ENCODE measurements at regions not wholly inside any gene's neighbourhood (a gene's known extent, or its start where the extent isn't known, plus 50 kb on each side); places are given as distances from the start of the nearest gene placed in this dataset.

GRCh38 chr7:53917637-53918036 lies 624.5 kb upstream of the VSTM2A start:
- Histone ChIP-seq H4K20me1 (ENCODE audit: insufficient read depth, low read length) (no peaks in the 10 kb centered on the region), H3K4me2 (ENCODE audit: low read depth, low read length) (no peak overlapping the region), H2AFZ (ENCODE audit: low read length) (no peak overlapping the region), H3K36me3 (replicated peaks in 1 of 2; ENCODE audit: control insufficient read depth in 1 of 2, insufficient read depth in 2 of 2, low read length in 2 of 2) (no peaks in the 10 kb centered on the region), H3K4me1 (ENCODE audit: insufficient read depth, low read length) (no peaks in the 10 kb centered on the region), H3K27ac (ENCODE audit: extremely low read length, insufficient read depth, low read length) (no peak overlapping the region), H3K27me3 (ENCODE audit: control insufficient read depth in 1 of 2, insufficient read depth in 2 of 2, low read length in 2 of 2) (no peaks in the 10 kb centered on the region), H3K4me3 (replicated peaks in 1 of 3; ENCODE audit: insufficient read depth in 1 of 3, low read depth in 2 of 3, low read length in 3 of 3) (no peak overlapping the region), H3K9me3 (ENCODE audit: low read length) (peaks cover 82% of the 10 kb centered on the region), H3K79me2 (ENCODE audit: insufficient read depth, low read length) (no peaks in the 10 kb centered on the region), H3K9ac (ENCODE audit: insufficient read depth, low read depth, low read length) (no peak overlapping the region)
- no peak for FAIRE-seq
- no TSS peak for BruUV-seq (replicated peaks)
- TF ChIP-seq ZNF670 (CRISPR knock-in tag; IDR thresholded peaks at IDR 0.05; ENCODE audit: borderline replicate concordance): no peak
- no peak for TF ChIP-seq RFX1 (IDR thresholded peaks at IDR 0.05)
- TF ChIP-seq ATF6 (CRISPR knock-in tag; conservative IDR thresholded peaks at IDR 0.05): no peak
- TF ChIP-seq ZBTB42 (CRISPR knock-in tag; IDR thresholded peaks at IDR 0.05): no peak
- TF ChIP-seq ZNF143 (CRISPR knock-in tag; IDR thresholded peaks at IDR 0.05): no peak
- no peak for TF ChIP-seq XRCC5 (optimal IDR thresholded peaks at IDR 0.05; ENCODE audit: low read length)
- TF ChIP-seq CREM (IDR thresholded peaks at IDR 0.05): no peak
- no peak for TF ChIP-seq CREM (CRISPR knock-in tag; IDR thresholded peaks at IDR 0.05)
- TF ChIP-seq GPBP1L1 (CRISPR knock-in tag; IDR thresholded peaks at IDR 0.05): no peak
- TF ChIP-seq ZNF709 (CRISPR knock-in tag; IDR thresholded peaks at IDR 0.05): no peak
- no peak for TF ChIP-seq EED (CRISPR knock-in tag; IDR thresholded peaks at IDR 0.05)
- no peak for TF ChIP-seq ZNF672 (CRISPR knock-in tag; IDR thresholded peaks at IDR 0.05)
- TF ChIP-seq THYN1 (CRISPR knock-in tag; IDR thresholded peaks at IDR 0.05; ENCODE audit: borderline replicate concordance, low read depth): no peak
- no peak for TF ChIP-seq SRF (IDR thresholded peaks at IDR 0.05; ENCODE audit: low read depth, low read length)
- no peak for TF ChIP-seq MXD4 (CRISPR knock-in tag; IDR thresholded peaks at IDR 0.05)
- TF ChIP-seq MYC (CRISPR knock-in tag; IDR thresholded peaks at IDR 0.05; ENCODE audit: borderline replicate concordance): no peak
- TF ChIP-seq KAT8 (CRISPR knock-in tag; IDR thresholded peaks at IDR 0.05): no peak
- TF ChIP-seq KLF13 (CRISPR knock-in tag; IDR thresholded peaks at IDR 0.05): no peak
- TF ChIP-seq ZNF552 (CRISPR knock-in tag; IDR thresholded peaks at IDR 0.05; ENCODE audit: borderline replicate concordance): no peak
- no peak for TF ChIP-seq MIER3 (CRISPR knock-in tag; IDR thresholded peaks at IDR 0.05; ENCODE audit: borderline replicate concordance)
- no peak for TF ChIP-seq ZNF615 (CRISPR knock-in tag; IDR thresholded peaks at IDR 0.05; ENCODE audit: borderline replicate concordance)
- 25% methylated on average over 5 of the region's 5 CpGs for WGBS (ENCODE audit: low lambda C conversion rate)
- ATAC-seq: no peak
- POLR2A ChIA-PET: no interaction called here
- CTCF ChIA-PET (ENCODE audit: low intra/inter-chr PET ratio, low total read pairs): no interaction called here
- in situ Hi-C loops (cut with HindIII; ENCODE audit: extremely low pct_ligation_motif_present, low pct_unique_long_range_greater_than_20kb) (no loop called here), intact Hi-C loops (cut with micrococcal nuclease; ENCODE audit: unreplicated experiment) (no loop called here)
- no peak for DNase-seq (ENCODE audit: low spot score)
